Stomach (tissue), 8 donors: ENCODE measurements at regions not wholly inside any gene's neighbourhood (a gene's known extent, or its start where the extent isn't known, plus 50 kb on each side); places are given as distances from the start of the nearest gene placed in this dataset.
A peak's percentile ranks its signal among the peaks of the same experiment; 100 is the strongest.

Experiments
- DNase-seq, 2 donors: peaks; one replicate each; pipeline versions ENCODE4 v3.0.0 to v3.0.0-alpha.2; 2013 to 2019
- H3K27ac ChIP-seq, 5 donors: fragments of 200-600 bp in 4 of 5; sonication (generic) in 4 of 5; one replicate each; pipeline ENCODE4 v1.5.1; 2013 to 2019; ENCODE audit warnings: mild to moderate bottlenecking in 1 of 5, moderate library complexity in 1 of 5
- H3K27me3 ChIP-seq, 3 donors: fragments of 200-600 bp; sonication (generic); one replicate each; pipeline ENCODE4 v1.5.1; 2017 to 2019; ENCODE audit warnings: mixed run types in 1 of 3
- H3K36me3 ChIP-seq, 4 donors: fragments of 200-600 bp; sonication (generic); 1 replicate in 3 of 4; 2 replicates in 1 of 4; pipeline ENCODE4 v1.5.1; 2016 to 2019
- H3K4me1 ChIP-seq, 4 donors: fragments of 200-600 bp; sonication (generic); one replicate each; pipeline ENCODE4 v1.5.1; 2016 to 2019
- H3K4me3 ChIP-seq, 4 donors: fragments of 200-600 bp; sonication (generic) in 3 of 4; one replicate each; pipeline ENCODE4 v1.5.1; 2016 to 2019; ENCODE audit warnings: mild to moderate bottlenecking in 1 of 4
- H3K9me3 ChIP-seq, 4 donors: fragments of 200-600 bp; sonication (generic); one replicate each; pipeline ENCODE4 v1.5.1; 2016 to 2019
- EP300 ChIP-seq: sonication (generic); formaldehyde crosslinking; IDR thresholded peaks from one replicate; pipeline ENCODE4 v1.6.1; 2017; ENCODE audit warnings: antibody characterized with exemption
- POLR2A ChIP-seq, 4 donors: fragments of 450-650 bp; IDR thresholded peaks; one replicate each; pipeline ENCODE4 v1.6.1; 2016; ENCODE audit warnings: antibody characterized with exemption in 4 of 4, control low read depth in 2 of 4, mild to moderate bottlenecking in 1 of 4, moderate library complexity in 1 of 4
- POLR2AphosphoS5 ChIP-seq, 3 donors: sonication (generic); formaldehyde crosslinking; IDR thresholded peaks; one replicate each; pipeline ENCODE4 v1.6.1; 2016; ENCODE audit warnings: antibody characterized with exemption in 3 of 3
- WGBS, 5 donors: extraction: QIAGEN DNeasy Blood & Tissue Kit in 3 of 5; methylation state at CpG; one replicate each; pipeline versions ENCODE4 v1.1.5 to v1.1.7; 2013 to 2018; 5-methylcytosine and 5-hydroxymethylcytosine counted together
- intact Hi-C: fragments of 100-400 bp; cut with DNase I; formaldehyde crosslinking; loops from one replicate; pipeline ENCODE4 v1.15.1; 2023; ENCODE audit warnings: low total_unique reads
- TF ChIP-seq, protein P1 (sequence below), 7 experiments: fragments of 450-650 bp in 4 of 7; fragments of 200-600 bp in 3 of 7; sonication (generic) in 3 of 7; IDR thresholded peaks; one replicate each; pipeline ENCODE4 v1.5.1; 2016 to 2019; ENCODE audit warnings: antibody characterized with exemption in 7 of 7, control low read depth in 2 of 7, mild to moderate bottlenecking in 1 of 7
- donor health status: healthy with polysubstance abuse.
- donor health status: Bipolar disorder and iron deficiency.
- donor health status: healthy.

GRCh38 chr3:81303321-81303720, 458.1 kb downstream of the GBE1 start:
- no peak for DNase-seq
- H3K9me3 ChIP-seq = no peaks in the 10 kb centered on the region
- WGBS, 5 donors = 55 to 73% (median 62%) methylated on average over 2 of the region's 2 CpGs
- H3K27ac ChIP-seq = no peak overlapping the region
- TF ChIP-seq, protein P1, sequence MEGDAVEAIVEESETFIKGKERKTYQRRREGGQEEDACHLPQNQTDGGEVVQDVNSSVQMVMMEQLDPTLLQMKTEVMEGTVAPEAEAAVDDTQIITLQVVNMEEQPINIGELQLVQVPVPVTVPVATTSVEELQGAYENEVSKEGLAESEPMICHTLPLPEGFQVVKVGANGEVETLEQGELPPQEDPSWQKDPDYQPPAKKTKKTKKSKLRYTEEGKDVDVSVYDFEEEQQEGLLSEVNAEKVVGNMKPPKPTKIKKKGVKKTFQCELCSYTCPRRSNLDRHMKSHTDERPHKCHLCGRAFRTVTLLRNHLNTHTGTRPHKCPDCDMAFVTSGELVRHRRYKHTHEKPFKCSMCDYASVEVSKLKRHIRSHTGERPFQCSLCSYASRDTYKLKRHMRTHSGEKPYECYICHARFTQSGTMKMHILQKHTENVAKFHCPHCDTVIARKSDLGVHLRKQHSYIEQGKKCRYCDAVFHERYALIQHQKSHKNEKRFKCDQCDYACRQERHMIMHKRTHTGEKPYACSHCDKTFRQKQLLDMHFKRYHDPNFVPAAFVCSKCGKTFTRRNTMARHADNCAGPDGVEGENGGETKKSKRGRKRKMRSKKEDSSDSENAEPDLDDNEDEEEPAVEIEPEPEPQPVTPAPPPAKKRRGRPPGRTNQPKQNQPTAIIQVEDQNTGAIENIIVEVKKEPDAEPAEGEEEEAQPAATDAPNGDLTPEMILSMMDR (IDR thresholded peaks at IDR 0.05) = no peak
- TF ChIP-seq POLR2A (IDR thresholded peaks at IDR 0.05) (no peak), EP300 (no peak)
- no peaks in the 10 kb centered on the region for H3K4me1 ChIP-seq
- no peak overlapping the region for H3K4me3 ChIP-seq
- no peaks in the 10 kb centered on the region for H3K36me3 ChIP-seq
- no peaks in the 10 kb centered on the region for H3K27me3 ChIP-seq
- intact Hi-C loops = no loop called here

DNA sequence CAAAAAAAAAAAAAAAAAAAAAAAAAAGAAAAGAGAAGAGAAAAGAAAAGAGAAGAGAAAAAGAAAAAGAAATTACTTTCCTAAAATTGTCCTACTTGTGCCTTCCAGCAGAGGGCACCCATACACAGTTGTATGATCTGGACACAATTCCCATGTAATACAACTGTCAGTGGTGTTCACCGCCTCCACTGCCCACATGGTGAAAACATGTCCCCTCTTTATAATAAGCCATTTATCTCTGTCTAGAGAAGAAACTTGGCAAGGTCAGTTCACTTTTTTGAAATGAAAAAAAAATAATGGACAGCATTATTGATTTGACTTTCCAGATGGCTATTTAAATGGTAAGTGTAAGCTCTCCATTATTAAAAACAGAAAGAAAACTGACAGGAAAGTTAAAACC, 459.4 kb downstream of the GBE1 start:
- Histone ChIP-seq H3K9me3 (no peaks in the 10 kb centered on the region), H3K27me3 (no peaks in the 10 kb centered on the region), H3K4me3 (no peak overlapping the region), H3K4me1 (no peaks in the 10 kb centered on the region), H3K36me3 (no peaks in the 10 kb centered on the region), H3K27ac (no peak overlapping the region)
- intact Hi-C loops = no loop called here
- DNase-seq = peak; percentile 29 to 79
- no peak for TF ChIP-seq EP300
- TF ChIP-seq, protein P1 (IDR thresholded peaks at IDR 0.05) = peak in 5 of 7 experiments; percentile 26 to 52 (median 32)
- 0 to 15% (median 6%) methylated on average over 1 of the region's 1 CpG for WGBS, 5 donors

DNA sequence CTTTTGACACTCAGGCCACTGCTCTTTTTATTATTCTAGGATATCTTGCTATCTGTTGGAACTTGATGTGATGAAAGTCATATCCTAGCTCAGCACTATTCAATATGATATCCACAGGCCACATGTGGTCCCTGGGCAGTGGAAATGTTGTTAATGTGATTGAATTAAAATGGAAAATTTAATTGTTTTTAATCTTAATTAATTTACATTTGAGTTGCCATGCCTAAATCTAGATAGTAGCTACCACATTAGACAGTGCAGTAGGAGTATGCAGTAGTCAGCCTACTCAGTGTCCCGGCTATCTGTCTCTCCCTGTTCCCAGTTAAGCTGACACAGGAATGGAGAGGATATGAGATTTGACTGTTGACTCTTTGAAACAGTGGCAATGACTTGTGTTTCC, 460.2 kb downstream of the GBE1 start:
- H3K4me1 ChIP-seq = no peaks in the 10 kb centered on the region
- H3K4me3 ChIP-seq = no peak overlapping the region
- H3K27me3 ChIP-seq = no peaks in the 10 kb centered on the region
- intact Hi-C loops = no loop called here
- no peaks in the 10 kb centered on the region for H3K9me3 ChIP-seq
- TF ChIP-seq EP300 (no peak), POLR2AphosphoS5 (IDR thresholded peaks at IDR 0.05) (no peak), POLR2A (IDR thresholded peaks at IDR 0.05) (no peak)
- TF ChIP-seq, protein P1 (IDR thresholded peaks at IDR 0.05) = no peak
- DNase-seq = no peak
- 56 to 86% (median 74%) methylated on average over 1 of the region's 1 CpG for whole genome bisulfite sequencing, 5 donors
- H3K27ac ChIP-seq = no peak overlapping the region
- H3K36me3 ChIP-seq = no peaks in the 10 kb centered on the region

- Histone ChIP-seq H3K4me3 (no peak overlapping the region), H3K27ac (no peak overlapping the region), H3K27me3 (no peaks in the 10 kb centered on the region), H3K36me3 (no peaks in the 10 kb centered on the region), H3K9me3 (no peaks in the 10 kb centered on the region), H3K4me1 (no peaks in the 10 kb centered on the region)
- intact Hi-C loops = no loop called here
- peak in 1 of 2 donors; percentile 21 for DNase-seq
- 21 to 39% (median 28%) methylated on average over 8 of the region's 8 CpGs for WGBS, 5 donors
- TF ChIP-seq EP300 = no peak
- no peak for TF ChIP-seq POLR2AphosphoS5 (IDR thresholded peaks at IDR 0.05)
- TF ChIP-seq POLR2A (IDR thresholded peaks at IDR 0.05) = no peak
Observed at GRCh38 chr3:81300324-81300927, 461.0 kb downstream of the GBE1 start.

DNA sequence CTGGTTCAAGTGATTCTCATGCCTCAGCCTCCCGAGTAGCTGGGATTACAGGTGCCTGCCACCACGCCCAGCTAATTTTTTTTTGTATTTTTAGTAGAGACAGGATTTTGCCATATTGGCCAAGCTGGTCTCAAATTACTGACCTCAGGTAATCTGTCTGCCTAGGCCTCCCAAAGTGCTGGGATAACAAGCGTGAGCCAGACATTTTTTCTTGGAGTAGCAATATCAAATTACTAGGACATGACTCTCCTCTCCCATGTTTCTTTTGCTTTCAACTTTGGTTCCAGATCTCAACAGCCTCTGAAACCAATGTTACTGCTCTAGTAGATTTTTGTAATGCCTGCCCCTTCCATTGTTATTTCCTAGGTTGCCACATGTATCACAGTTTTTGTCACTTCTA, 462.0 kb downstream of the GBE1 start:
- intact Hi-C loops = no loop called here
- 90 to 94% (median 92%) methylated on average over 3 of the region's 3 CpGs for WGBS, 5 donors
- H3K36me3 ChIP-seq = no peaks in the 10 kb centered on the region
- TF ChIP-seq, protein P1 (IDR thresholded peaks at IDR 0.05) = no peak
- TF ChIP-seq POLR2A (IDR thresholded peaks at IDR 0.05) (no peak), EP300 (no peak), POLR2AphosphoS5 (IDR thresholded peaks at IDR 0.05) (no peak)
- no peaks in the 10 kb centered on the region for H3K9me3 ChIP-seq
- H3K27ac ChIP-seq = no peak overlapping the region
- H3K4me3 ChIP-seq = no peak overlapping the region
- H3K4me1 ChIP-seq = no peaks in the 10 kb centered on the region
- H3K27me3 ChIP-seq = no peaks in the 10 kb centered on the region
- no peak for DNase-seq
